Loucy (cell line): ENCODE measurements at regions not wholly inside any gene's neighbourhood (a gene's known extent, or its start where the extent isn't known, plus 50 kb on each side); places are given as distances from the start of the nearest gene placed in this dataset.

ENCODE experiments used
- EZH2phosphoT487 ChIP-seq: fragments of 200-600 bp; IDR thresholded peaks from 2 replicates; pipeline ENCODE4 v1.6.1; 2018; ENCODE audit warnings: antibody characterized with exemption, mild to moderate bottlenecking, moderate library complexity, borderline replicate concordance
- TF ChIP-seq, protein P1 (sequence below): fragments of 200-600 bp; sonication (generic); conservative IDR thresholded peaks from 2 replicates; pipeline ENCODE4 v1.5.1; 2014; ENCODE audit warnings: mild to moderate bottlenecking, antibody characterized with exemption, low read length

DNA sequence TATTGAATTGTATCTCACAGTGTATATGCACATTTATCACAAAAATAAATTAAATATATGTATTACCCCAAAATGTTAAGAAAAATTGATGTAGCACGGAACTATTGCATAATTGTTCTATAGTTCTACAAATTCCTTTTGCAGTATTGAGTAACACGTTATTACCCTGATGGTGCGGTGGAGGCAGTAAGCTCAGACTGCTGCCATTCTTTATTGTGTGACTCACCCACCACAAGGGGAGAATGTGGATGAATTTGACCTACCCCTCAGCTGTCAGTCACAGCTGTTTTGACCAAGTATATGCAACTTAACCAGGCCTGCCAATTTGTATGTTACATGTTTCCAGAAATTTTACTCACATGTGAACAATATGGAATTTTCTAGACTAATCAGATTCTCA, 506.6 kb downstream of the SH3BGRL start:
- TF ChIP-seq, protein P1, sequence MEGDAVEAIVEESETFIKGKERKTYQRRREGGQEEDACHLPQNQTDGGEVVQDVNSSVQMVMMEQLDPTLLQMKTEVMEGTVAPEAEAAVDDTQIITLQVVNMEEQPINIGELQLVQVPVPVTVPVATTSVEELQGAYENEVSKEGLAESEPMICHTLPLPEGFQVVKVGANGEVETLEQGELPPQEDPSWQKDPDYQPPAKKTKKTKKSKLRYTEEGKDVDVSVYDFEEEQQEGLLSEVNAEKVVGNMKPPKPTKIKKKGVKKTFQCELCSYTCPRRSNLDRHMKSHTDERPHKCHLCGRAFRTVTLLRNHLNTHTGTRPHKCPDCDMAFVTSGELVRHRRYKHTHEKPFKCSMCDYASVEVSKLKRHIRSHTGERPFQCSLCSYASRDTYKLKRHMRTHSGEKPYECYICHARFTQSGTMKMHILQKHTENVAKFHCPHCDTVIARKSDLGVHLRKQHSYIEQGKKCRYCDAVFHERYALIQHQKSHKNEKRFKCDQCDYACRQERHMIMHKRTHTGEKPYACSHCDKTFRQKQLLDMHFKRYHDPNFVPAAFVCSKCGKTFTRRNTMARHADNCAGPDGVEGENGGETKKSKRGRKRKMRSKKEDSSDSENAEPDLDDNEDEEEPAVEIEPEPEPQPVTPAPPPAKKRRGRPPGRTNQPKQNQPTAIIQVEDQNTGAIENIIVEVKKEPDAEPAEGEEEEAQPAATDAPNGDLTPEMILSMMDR = no peak
- TF ChIP-seq EZH2phosphoT487 = no peak
